Adrenal gland (tissue), 5 donors: ENCODE measurements at regions not wholly inside any gene's neighbourhood (a gene's known extent, or its start where the extent isn't known, plus 50 kb on each side); places are given as distances from the start of the nearest gene placed in this dataset.

Experiments
- POLR2A ChIP-seq, 2 donors: fragments of 450-650 bp; IDR thresholded peaks; one replicate each; pipeline ENCODE4 v1.6.1; 2017; ENCODE audit warnings: antibody characterized with exemption in 2 of 2, mild to moderate bottlenecking in 2 of 2, moderate library complexity in 1 of 2
- TF ChIP-seq, protein P1 (sequence below), 6 experiments: fragments of 450-650 bp in 4 of 6; fragments of 200-600 bp in 2 of 6; sonication (generic) in 1 of 6; IDR thresholded peaks; 1 replicate in 5 of 6; 2 replicates in 1 of 6; pipeline versions ENCODE4 v1.5.1 to v1.8.0; 2016 to 2021; ENCODE audit warnings: antibody characterized with exemption in 6 of 6, mild to moderate bottlenecking in 2 of 6, moderate library complexity in 1 of 6
- donor health status: DM: no; HTN: no; CAD: no.

DNA sequence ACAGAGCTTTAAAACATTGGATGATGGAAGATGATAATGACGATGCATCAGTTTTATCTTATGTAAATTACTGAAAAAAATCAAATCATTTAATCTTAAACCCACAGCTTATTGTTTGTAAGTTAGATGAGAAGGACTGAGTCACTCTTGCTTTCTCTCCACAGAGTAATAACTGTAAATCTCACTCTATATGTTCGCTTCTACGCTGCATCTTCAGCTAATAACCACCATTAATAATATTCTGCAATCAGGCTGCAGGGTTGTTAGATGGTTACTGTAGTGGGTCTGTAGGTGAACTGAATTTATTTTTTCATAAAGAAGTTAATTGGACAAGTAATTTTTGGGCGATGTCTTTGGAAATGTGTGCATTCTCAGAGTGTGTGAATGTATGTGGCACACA is 260.0 kb downstream of the FAT3 start:
- no peak for TF ChIP-seq POLR2A (IDR thresholded peaks at IDR 0.05)
- TF ChIP-seq, protein P1, sequence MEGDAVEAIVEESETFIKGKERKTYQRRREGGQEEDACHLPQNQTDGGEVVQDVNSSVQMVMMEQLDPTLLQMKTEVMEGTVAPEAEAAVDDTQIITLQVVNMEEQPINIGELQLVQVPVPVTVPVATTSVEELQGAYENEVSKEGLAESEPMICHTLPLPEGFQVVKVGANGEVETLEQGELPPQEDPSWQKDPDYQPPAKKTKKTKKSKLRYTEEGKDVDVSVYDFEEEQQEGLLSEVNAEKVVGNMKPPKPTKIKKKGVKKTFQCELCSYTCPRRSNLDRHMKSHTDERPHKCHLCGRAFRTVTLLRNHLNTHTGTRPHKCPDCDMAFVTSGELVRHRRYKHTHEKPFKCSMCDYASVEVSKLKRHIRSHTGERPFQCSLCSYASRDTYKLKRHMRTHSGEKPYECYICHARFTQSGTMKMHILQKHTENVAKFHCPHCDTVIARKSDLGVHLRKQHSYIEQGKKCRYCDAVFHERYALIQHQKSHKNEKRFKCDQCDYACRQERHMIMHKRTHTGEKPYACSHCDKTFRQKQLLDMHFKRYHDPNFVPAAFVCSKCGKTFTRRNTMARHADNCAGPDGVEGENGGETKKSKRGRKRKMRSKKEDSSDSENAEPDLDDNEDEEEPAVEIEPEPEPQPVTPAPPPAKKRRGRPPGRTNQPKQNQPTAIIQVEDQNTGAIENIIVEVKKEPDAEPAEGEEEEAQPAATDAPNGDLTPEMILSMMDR (IDR thresholded peaks at IDR 0.05): no peak
